IMR-90 (cell line): ENCODE measurements at regions not wholly inside any gene's neighbourhood (a gene's known extent, or its start where the extent isn't known, plus 50 kb on each side); places are given as distances from the start of the nearest gene placed in this dataset.

Experiments
- BHLHE40 ChIP-seq: fragments of 150-350 bp; IDR thresholded peaks from 2 replicates; pipeline ENCODE4 v1.6.1; 2016; ENCODE audit warnings: mild to moderate bottlenecking, low read depth, low read length
- CHD1 ChIP-seq: IDR thresholded peaks from 2 replicates; pipeline ENCODE4 v1.6.1; 2012; ENCODE audit warnings: low read depth, low read length, improper control_type of control experiment
- CTCF ChIP-seq: conservative IDR thresholded peaks from 2 replicates; pipeline ENCODE4 v1.5.1; 2012; ENCODE audit warnings: mild to moderate bottlenecking, low read depth, low read length, improper control_type of control experiment
- ELK1 ChIP-seq: fragments of 150-350 bp; IDR thresholded peaks from 2 replicates; pipeline ENCODE4 v1.6.1; 2016; ENCODE audit warnings: low read depth, mild to moderate bottlenecking, low read length, moderate library complexity, borderline replicate concordance
- FOS ChIP-seq: fragments of 150-350 bp; IDR thresholded peaks from 2 replicates; pipeline ENCODE4 v1.6.1; 2016; ENCODE audit warnings: low read depth, low read length
- MAFK ChIP-seq: IDR thresholded peaks from 2 replicates; pipeline ENCODE4 v1.6.1; 2012; ENCODE audit warnings: low read depth, low read length, improper control_type of control experiment
- MXI1 ChIP-seq: IDR thresholded peaks from 2 replicates; pipeline ENCODE4 v1.6.1; 2012; ENCODE audit warnings: low read depth, mild to moderate bottlenecking, low read length, moderate library complexity, borderline replicate concordance
- POLR2A ChIP-seq: IDR thresholded peaks from 2 replicates; pipeline ENCODE4 v1.6.1; 2012; ENCODE audit warnings: mild to moderate bottlenecking, low read depth, low read length
- RAD21 ChIP-seq: IDR thresholded peaks from 2 replicates; pipeline ENCODE4 v1.6.1; 2012; ENCODE audit warnings: low read length, improper control_type of control experiment
- RCOR1 ChIP-seq: IDR thresholded peaks from 2 replicates; pipeline ENCODE4 v1.6.1; 2012; ENCODE audit warnings: mild to moderate bottlenecking, low read length, improper control_type of control experiment; ENCODE audit not compliant: insufficient replicate concordance

GRCh38 chr4:15354371-15355297 lies 73.2 kb upstream of the C1QTNF7 start:
- TF ChIP-seq CTCF (no peak), RCOR1 (no peak), CHD1 (no peak), POLR2A (no peak), RAD21 (no peak), MXI1 (no peak), BHLHE40 (no peak), ELK1 (no peak), MAFK (no peak), FOS (no peak)
